OCI-LY7 (cell line): ENCODE measurements at regions not wholly inside any gene's neighbourhood (a gene's known extent, or its start where the extent isn't known, plus 50 kb on each side); places are given as distances from the start of the nearest gene placed in this dataset.

Experiments used
- EZH2phosphoT487 ChIP-seq: fragments of 200-600 bp; sonication (generic); IDR thresholded peaks from 2 replicates; pipeline ENCODE4 v1.6.1; 2018; ENCODE audit warnings: low read depth, borderline replicate concordance, mild to moderate bottlenecking, mixed run types, antibody characterized with exemption, low read length, moderate library complexity, mixed read lengths
- TF ChIP-seq, protein P1 (sequence below): fragments of 200-600 bp; sonication (generic); conservative IDR thresholded peaks from 2 replicates; pipeline ENCODE4 v1.5.1; 2014; ENCODE audit warnings: mild to moderate bottlenecking, antibody characterized with exemption, low read length, moderate library complexity, mixed read lengths

DNA sequence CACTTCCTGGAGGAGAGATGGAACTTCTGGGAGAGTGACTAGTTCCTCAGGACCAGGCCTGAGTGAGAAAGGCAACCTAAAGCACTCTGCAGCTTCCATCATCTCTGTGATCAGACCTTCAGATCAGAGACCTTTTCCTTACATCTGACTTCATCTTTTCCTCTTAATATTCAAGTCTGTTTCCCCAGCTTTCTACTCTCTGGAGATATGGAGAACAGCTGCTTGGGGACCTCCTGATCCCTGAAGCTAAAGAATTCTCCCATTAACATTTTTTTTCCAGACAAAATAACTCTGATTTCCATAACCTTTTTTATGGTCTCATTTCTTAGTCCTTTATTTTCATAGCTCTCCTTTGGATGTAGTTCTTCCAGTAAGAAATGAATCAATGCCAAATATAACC is 133.4 kb upstream of the FNDC3A start:
- TF ChIP-seq, protein P1, sequence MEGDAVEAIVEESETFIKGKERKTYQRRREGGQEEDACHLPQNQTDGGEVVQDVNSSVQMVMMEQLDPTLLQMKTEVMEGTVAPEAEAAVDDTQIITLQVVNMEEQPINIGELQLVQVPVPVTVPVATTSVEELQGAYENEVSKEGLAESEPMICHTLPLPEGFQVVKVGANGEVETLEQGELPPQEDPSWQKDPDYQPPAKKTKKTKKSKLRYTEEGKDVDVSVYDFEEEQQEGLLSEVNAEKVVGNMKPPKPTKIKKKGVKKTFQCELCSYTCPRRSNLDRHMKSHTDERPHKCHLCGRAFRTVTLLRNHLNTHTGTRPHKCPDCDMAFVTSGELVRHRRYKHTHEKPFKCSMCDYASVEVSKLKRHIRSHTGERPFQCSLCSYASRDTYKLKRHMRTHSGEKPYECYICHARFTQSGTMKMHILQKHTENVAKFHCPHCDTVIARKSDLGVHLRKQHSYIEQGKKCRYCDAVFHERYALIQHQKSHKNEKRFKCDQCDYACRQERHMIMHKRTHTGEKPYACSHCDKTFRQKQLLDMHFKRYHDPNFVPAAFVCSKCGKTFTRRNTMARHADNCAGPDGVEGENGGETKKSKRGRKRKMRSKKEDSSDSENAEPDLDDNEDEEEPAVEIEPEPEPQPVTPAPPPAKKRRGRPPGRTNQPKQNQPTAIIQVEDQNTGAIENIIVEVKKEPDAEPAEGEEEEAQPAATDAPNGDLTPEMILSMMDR: no peak
- TF ChIP-seq EZH2phosphoT487: no peak
